ENCODE measurements at regions not wholly inside any gene's neighbourhood (a gene's known extent, or its start where the extent isn't known, plus 50 kb on each side); places are given as distances from the start of the nearest gene placed in this dataset.

DNA sequence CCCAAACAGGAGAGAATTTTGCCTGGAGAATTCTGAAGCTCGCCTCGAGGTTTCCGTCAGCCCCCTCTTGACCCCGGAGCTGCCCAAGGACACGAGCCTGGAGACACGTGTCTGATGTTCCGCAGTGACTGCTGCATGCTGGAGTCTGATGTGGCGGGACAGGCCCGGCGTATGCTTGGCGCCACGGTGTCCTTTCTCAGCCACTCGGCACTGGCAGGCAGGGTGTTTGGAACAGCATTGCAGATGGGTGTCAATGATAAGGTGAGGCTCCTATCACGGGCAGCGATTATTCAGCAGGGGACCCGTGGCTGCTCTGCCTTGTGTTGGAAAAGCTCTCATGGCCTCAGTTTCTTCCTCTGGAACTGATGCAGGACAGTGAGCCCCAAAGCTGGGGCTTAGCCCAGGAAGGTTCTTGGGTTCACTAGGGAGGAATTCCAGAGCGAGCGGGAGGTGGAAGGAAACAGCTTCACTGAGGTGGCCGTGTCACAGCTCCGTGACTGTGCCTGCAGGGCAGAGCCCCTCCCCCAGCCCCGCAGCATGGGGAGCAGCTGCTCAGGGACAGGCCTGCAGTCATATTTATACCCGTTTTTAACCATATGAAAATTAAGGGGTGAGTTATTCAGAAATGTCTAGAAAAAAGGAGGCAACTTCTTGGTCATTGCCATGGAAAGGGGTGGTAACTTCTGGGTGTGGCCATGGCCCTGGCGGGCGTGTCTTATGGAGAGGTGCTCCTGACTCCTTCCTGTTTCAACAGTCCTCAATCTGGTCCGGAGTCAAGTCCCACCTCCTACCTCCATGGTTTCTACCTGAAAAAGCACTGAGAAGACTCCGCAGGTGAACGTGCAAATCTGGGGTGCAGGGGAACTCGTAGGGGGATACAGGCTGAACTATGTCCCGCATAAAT is 123.4 kb downstream of the SIK1 start:
- DNase-seq, result no peak
- WGBS, 2 donors, result 75 to 76% methylated on average over 23 to 29 of the region's 29 CpGs
- Histone ChIP-seq H3K4me1 (peaks cover 0 to 9% (median 2%) of the 10 kb centered on the region in 4 donors), H3K27me3 (no peaks in the 10 kb centered on the region), H3K27ac (no peak overlapping the region), H3K4me3 (no peak overlapping the region), H3K36me3 (no peaks in the 10 kb centered on the region), H3K9me3 (no peaks in the 10 kb centered on the region)
- no peak for ATAC-seq (ENCODE audit: low FRiP score in 2 of 2)
- TF ChIP-seq EP300 (IDR thresholded peaks at IDR 0.05), result no peak
- no peak for TF ChIP-seq POLR2A (IDR thresholded peaks at IDR 0.05)
- TF ChIP-seq, protein P1, sequence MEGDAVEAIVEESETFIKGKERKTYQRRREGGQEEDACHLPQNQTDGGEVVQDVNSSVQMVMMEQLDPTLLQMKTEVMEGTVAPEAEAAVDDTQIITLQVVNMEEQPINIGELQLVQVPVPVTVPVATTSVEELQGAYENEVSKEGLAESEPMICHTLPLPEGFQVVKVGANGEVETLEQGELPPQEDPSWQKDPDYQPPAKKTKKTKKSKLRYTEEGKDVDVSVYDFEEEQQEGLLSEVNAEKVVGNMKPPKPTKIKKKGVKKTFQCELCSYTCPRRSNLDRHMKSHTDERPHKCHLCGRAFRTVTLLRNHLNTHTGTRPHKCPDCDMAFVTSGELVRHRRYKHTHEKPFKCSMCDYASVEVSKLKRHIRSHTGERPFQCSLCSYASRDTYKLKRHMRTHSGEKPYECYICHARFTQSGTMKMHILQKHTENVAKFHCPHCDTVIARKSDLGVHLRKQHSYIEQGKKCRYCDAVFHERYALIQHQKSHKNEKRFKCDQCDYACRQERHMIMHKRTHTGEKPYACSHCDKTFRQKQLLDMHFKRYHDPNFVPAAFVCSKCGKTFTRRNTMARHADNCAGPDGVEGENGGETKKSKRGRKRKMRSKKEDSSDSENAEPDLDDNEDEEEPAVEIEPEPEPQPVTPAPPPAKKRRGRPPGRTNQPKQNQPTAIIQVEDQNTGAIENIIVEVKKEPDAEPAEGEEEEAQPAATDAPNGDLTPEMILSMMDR (IDR thresholded peaks at IDR 0.05), result no peak
- no peak for TF ChIP-seq POLR2AphosphoS5 (IDR thresholded peaks at IDR 0.05)

DNA sequence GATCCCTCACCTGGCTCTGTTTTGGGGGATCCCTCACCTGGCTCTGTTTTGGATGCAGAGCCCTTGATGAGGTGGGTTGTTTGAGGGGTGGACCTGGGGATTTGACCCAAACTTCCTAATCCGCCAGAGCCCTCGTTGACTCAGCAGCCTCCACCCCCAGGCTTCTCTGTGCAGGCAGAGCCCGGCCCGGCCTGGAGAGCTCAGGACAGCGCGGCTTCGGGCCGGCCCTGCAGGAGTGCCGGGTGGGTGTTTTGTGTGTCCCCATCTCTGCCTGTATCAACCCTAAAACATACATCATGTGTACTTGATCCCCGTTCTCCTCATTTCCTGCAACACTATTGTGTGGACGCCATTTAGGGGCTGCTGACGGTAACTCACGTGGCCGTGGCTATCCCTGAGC is 124.2 kb downstream of the SIK1 start:
- no peak overlapping the region for H3K27ac ChIP-seq
- no peaks in the 10 kb centered on the region for H3K27me3 ChIP-seq
- no peaks in the 10 kb centered on the region for H3K36me3 ChIP-seq
- no peak overlapping the region for H3K4me3 ChIP-seq
- TF ChIP-seq, protein P1 (IDR thresholded peaks at IDR 0.05), result no peak
- H3K4me1 ChIP-seq, result peaks cover 0 to 9% (median 2%) of the 10 kb centered on the region in 4 donors
- DNase-seq, result no peak
- H3K9me3 ChIP-seq, result no peaks in the 10 kb centered on the region
- 83 to 94% methylated on average over 4 to 14 of the region's 14 CpGs for WGBS, 2 donors
- ATAC-seq (ENCODE audit: low FRiP score in 2 of 2), result no peak

DNA sequence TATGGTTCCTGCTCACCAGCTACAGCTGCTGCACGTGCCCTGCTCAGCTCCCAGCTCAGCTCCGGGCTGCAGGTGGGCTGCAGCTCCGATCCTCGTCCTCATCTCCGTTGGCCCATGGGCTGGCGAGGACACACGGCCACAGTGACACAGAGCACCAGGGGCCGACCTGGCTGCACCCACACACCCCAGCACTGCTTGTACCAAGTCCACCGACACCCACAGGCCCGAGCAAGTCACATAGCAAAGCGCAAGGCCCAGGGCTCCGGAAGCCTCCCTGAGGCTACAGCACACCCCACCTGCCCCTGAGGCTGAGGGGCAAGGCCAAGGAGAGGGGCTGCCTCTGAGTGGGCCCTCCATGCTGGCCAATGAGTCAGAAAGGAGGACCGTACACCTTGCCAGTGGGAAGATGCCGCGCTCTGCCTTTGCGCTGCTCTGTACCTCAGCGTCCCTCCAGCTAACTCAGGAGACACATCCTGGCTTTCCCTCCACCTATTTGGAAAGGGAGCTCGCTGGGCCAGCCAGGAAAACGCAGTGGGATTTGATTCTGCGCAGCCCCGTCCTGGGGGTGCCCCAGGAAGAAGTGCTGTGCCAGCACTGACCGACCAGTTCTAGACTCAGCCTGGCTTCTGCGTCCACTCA is 124.8 kb downstream of the SIK1 start:
- TF ChIP-seq EP300 (IDR thresholded peaks at IDR 0.05) (no peak), POLR2A (IDR thresholded peaks at IDR 0.05) (no peak), POLR2AphosphoS5 (IDR thresholded peaks at IDR 0.05) (no peak)
- TF ChIP-seq, protein P1 (IDR thresholded peaks at IDR 0.05), result no peak
- DNase-seq (no peak), ATAC-seq (ENCODE audit: low FRiP score in 2 of 2) (no peak)
- no peak overlapping the region for H3K4me3 ChIP-seq
- no peaks in the 10 kb centered on the region for H3K27me3 ChIP-seq
- H3K27ac ChIP-seq, result no peak overlapping the region
- no peaks in the 10 kb centered on the region for H3K9me3 ChIP-seq
- 95 to 100% methylated on average over 1 to 23 of the region's 23 CpGs for WGBS, 2 donors
- peaks cover 0 to 9% (median 2%) of the 10 kb centered on the region in 4 donors for H3K4me1 ChIP-seq
- H3K36me3 ChIP-seq, result no peaks in the 10 kb centered on the region

DNA sequence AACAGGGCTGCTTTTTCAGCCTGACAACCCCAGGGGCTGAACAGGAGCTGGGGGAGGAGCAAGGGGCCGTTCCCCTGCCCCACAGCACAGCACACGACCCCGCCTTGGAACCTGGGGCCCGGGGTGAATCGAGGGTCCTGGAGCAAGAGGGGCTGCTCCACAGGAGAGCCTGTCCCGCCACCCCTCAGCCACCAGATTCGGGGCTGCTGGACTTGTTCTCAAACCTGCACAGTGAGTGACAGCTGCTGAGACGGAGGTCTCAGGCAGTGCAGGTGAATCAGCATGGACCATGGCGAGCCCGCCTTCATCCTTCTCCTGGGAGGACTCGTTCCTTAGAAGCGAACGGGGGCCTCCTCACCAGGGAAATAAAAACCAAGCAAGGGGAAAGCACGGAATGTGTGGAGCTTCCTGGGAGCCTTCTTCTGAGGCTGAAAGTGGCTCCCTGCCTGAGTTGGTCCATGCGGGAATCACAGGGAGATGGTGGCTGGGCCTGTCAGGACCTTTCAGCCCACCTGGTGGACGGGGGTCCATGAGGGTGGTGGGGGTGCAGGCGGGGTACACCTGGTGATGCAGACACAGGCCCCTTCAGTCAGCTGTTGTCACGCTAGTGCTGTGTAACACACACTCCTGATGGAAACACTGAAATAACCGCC is 125.4 kb downstream of the SIK1 start:
- Histone ChIP-seq H3K27me3 (no peaks in the 10 kb centered on the region), H3K4me3 (no peak overlapping the region), H3K36me3 (no peaks in the 10 kb centered on the region), H3K27ac (peak overlapping the region in 1 of 4 donors; percentile 11), H3K4me1 (peaks cover 0 to 9% (median 2%) of the 10 kb centered on the region in 4 donors), H3K9me3 (no peaks in the 10 kb centered on the region)
- DNase-seq (no peak), ATAC-seq (ENCODE audit: low FRiP score in 2 of 2) (no peak)
- 89 to 94% methylated on average over 11 to 19 of the region's 19 CpGs for WGBS, 2 donors
- TF ChIP-seq POLR2AphosphoS5 (IDR thresholded peaks at IDR 0.05), result no peak
- no peak for TF ChIP-seq EP300 (IDR thresholded peaks at IDR 0.05)
- no peak for TF ChIP-seq POLR2A (IDR thresholded peaks at IDR 0.05)
- TF ChIP-seq, protein P1 (IDR thresholded peaks at IDR 0.05), result no peak
